ENCODE measurements at regions not wholly inside any gene's neighbourhood (a gene's known extent, or its start where the extent isn't known, plus 50 kb on each side); places are given as distances from the start of the nearest gene placed in this dataset.

DNA sequence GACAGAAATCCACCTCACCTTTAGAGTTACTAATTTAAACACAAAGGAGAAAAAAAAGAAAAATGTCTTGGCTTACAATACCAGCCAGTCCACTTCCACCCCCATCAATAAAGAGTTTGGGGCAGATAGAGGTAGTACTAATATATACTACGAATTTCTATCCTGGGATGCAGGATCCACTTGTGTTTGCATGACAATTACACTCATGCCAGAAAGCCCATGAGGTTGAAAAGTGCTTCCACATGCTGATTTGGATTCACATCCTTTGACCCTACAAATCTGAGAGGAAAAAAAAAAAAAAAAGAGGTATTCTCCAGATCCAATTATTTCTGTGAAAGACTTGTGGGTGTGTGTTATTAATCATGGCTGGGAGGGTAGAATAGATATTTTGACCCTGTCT, 335.2 kb downstream of the SLITRK1 start:
- WGBS, 2 experiments (ENCODE audit: extremely low coverage in 2 of 2, insufficient read length in 1 of 2) = no CpG with 5 or more reads among the region's 1 CpG

More for the DNA sequence above, 335.2 kb downstream of the SLITRK1 start:
- Histone ChIP-seq H4K8ac (ENCODE audit: low read depth in 2 of 2, low read length in 2 of 2) (no peak overlapping the region), H3K27me3 (ENCODE audit: control insufficient read depth, insufficient read depth, low read length) (no peaks in the 10 kb centered on the region), H3K79me1 (ENCODE audit: low read depth in 1 of 2, low read length in 2 of 2) (no peaks in the 10 kb centered on the region), H2BK15ac (ENCODE audit: low read depth, low read length) (no peak overlapping the region), H3K14ac (replicated peaks; ENCODE audit: low read depth, low read length) (no peak overlapping the region), H3K4me3 (ENCODE audit: insufficient read depth, low read depth, low read length) (no peak overlapping the region), H2BK5ac (ENCODE audit: low read depth, low read length, poor library complexity, severe bottlenecking) (no peak overlapping the region), H2BK120ac (ENCODE audit: low read depth, low read length) (no peak overlapping the region), H3K56ac (ENCODE audit: extremely low read depth, insufficient read depth, low read length) (no peak overlapping the region), H3K4me2 (ENCODE audit: low read depth, low read length) (no peak overlapping the region), H4K91ac (ENCODE audit: insufficient read depth, low read depth, low read length) (no peak overlapping the region), H3K36me3 (ENCODE audit: control insufficient read depth, insufficient read depth, low read length) (no peaks in the 10 kb centered on the region), H3K9me1 (ENCODE audit: insufficient read depth, low read length) (no peaks in the 10 kb centered on the region), H2AK5ac (ENCODE audit: low read depth, low read length) (no peak overlapping the region), H3K9ac (ENCODE audit: low read depth, low read length) (no peak overlapping the region), H3K4ac (ENCODE audit: low read depth, low read length) (no peak overlapping the region), H4K20me1 (ENCODE audit: insufficient read depth, low read length) (no peaks in the 10 kb centered on the region), H2AK9ac (replicated peaks; ENCODE audit: low read depth, low read length, poor library complexity) (no peak overlapping the region), H2BK20ac (ENCODE audit: low read depth, low read length) (no peak overlapping the region), H3K4me1 (ENCODE audit: control insufficient read depth, insufficient read depth, low read length) (no peaks in the 10 kb centered on the region), H4K5ac (ENCODE audit: low read depth, low read length) (no peak overlapping the region), H3K18ac (ENCODE audit: low read depth, low read length) (no peak overlapping the region), H3K23ac (ENCODE audit: low read depth, low read length) (no peak overlapping the region), H3K9me3 (ENCODE audit: control insufficient read depth, insufficient read depth, low read length) (no peaks in the 10 kb centered on the region), H2AFZ (replicated peaks; ENCODE audit: low read length, poor library complexity) (no peak overlapping the region), H3K27ac (ENCODE audit: insufficient read depth, low read length) (no peak overlapping the region)
- in situ Hi-C loops (cut with MboI; ENCODE audit: low sequenced_read_pairs) = no loop called here
- TF ChIP-seq POLR2A (IDR thresholded peaks at IDR 0.05; ENCODE audit: low read depth, low read length) (no peak), MAFK (IDR thresholded peaks at IDR 0.05; ENCODE audit: low read depth, low read length) (no peak), CEBPB (IDR thresholded peaks at IDR 0.05; ENCODE audit: low read depth, low read length) (no peak), MXI1 (IDR thresholded peaks at IDR 0.05; ENCODE audit: borderline replicate concordance, low read depth, low read length) (no peak), MAZ (IDR thresholded peaks at IDR 0.05; ENCODE audit: borderline replicate concordance, low read depth, low read length) (no peak), SMC3 (IDR thresholded peaks at IDR 0.05; ENCODE audit: low read depth, low read length) (no peak), RFX5 (IDR thresholded peaks at IDR 0.05; ENCODE audit: low read depth, low read length) (no peak), NFE2L2 (IDR thresholded peaks at IDR 0.05; ENCODE audit: low read depth, low read length) (no peak), RCOR1 (IDR thresholded peaks at IDR 0.05; ENCODE audit: insufficient replicate concordance, low read length) (no peak), BHLHE40 (IDR thresholded peaks at IDR 0.05; ENCODE audit: low read depth, low read length) (no peak), CHD1 (IDR thresholded peaks at IDR 0.05; ENCODE audit: low read depth, low read length) (no peak), FOS (IDR thresholded peaks at IDR 0.05; ENCODE audit: low read depth, low read length) (no peak), RAD21 (IDR thresholded peaks at IDR 0.05; ENCODE audit: low read length) (no peak)
- TF ChIP-seq, protein P1, sequence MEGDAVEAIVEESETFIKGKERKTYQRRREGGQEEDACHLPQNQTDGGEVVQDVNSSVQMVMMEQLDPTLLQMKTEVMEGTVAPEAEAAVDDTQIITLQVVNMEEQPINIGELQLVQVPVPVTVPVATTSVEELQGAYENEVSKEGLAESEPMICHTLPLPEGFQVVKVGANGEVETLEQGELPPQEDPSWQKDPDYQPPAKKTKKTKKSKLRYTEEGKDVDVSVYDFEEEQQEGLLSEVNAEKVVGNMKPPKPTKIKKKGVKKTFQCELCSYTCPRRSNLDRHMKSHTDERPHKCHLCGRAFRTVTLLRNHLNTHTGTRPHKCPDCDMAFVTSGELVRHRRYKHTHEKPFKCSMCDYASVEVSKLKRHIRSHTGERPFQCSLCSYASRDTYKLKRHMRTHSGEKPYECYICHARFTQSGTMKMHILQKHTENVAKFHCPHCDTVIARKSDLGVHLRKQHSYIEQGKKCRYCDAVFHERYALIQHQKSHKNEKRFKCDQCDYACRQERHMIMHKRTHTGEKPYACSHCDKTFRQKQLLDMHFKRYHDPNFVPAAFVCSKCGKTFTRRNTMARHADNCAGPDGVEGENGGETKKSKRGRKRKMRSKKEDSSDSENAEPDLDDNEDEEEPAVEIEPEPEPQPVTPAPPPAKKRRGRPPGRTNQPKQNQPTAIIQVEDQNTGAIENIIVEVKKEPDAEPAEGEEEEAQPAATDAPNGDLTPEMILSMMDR (conservative IDR thresholded peaks at IDR 0.05; ENCODE audit: low read depth, low read length) = no peak
- TF ChIP-seq, protein P2, sequence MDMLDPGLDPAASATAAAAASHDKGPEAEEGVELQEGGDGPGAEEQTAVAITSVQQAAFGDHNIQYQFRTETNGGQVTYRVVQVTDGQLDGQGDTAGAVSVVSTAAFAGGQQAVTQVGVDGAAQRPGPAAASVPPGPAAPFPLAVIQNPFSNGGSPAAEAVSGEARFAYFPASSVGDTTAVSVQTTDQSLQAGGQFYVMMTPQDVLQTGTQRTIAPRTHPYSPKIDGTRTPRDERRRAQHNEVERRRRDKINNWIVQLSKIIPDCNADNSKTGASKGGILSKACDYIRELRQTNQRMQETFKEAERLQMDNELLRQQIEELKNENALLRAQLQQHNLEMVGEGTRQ (IDR thresholded peaks at IDR 0.05; ENCODE audit: low read depth, low read length) = no peak
- TF ChIP-seq, protein P3, sequence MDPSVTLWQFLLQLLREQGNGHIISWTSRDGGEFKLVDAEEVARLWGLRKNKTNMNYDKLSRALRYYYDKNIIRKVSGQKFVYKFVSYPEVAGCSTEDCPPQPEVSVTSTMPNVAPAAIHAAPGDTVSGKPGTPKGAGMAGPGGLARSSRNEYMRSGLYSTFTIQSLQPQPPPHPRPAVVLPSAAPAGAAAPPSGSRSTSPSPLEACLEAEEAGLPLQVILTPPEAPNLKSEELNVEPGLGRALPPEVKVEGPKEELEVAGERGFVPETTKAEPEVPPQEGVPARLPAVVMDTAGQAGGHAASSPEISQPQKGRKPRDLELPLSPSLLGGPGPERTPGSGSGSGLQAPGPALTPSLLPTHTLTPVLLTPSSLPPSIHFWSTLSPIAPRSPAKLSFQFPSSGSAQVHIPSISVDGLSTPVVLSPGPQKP (IDR thresholded peaks at IDR 0.05; ENCODE audit: borderline replicate concordance, low read depth, low read length) = no peak
- DNase-seq = no peak
- ATAC-seq (ENCODE audit: low read depth) = no peak
- intact Hi-C loops (cut with micrococcal nuclease) = no loop called here
- POLR2A ChIA-PET (ENCODE audit: unreplicated experiment) = no interaction called here
- CTCF ChIA-PET = no interaction called here
- no TSS peak for BruUV-seq (replicated peaks)
- dilution Hi-C loops (cut with HindIII; ENCODE audit: low sequenced_read_pairs, unreplicated experiment) = no loop called here

Data from IMR-90 (cell line).